ENCODE measurements at regions not wholly inside any gene's neighbourhood (a gene's known extent, or its start where the extent isn't known, plus 50 kb on each side); places are given as distances from the start of the nearest gene placed in this dataset.

- intact Hi-C loops (cut with DNase I): no loop called here
- Histone ChIP-seq H3K4me3 (no peak overlapping the region), H3K27me3 (no peaks in the 10 kb centered on the region), H3K36me3 (no peaks in the 10 kb centered on the region), H3K9me3 (no peaks in the 10 kb centered on the region), H3K4me1 (no peaks in the 10 kb centered on the region), H3K27ac (no peak overlapping the region)
- no peak for ATAC-seq
- TF ChIP-seq, protein P1, sequence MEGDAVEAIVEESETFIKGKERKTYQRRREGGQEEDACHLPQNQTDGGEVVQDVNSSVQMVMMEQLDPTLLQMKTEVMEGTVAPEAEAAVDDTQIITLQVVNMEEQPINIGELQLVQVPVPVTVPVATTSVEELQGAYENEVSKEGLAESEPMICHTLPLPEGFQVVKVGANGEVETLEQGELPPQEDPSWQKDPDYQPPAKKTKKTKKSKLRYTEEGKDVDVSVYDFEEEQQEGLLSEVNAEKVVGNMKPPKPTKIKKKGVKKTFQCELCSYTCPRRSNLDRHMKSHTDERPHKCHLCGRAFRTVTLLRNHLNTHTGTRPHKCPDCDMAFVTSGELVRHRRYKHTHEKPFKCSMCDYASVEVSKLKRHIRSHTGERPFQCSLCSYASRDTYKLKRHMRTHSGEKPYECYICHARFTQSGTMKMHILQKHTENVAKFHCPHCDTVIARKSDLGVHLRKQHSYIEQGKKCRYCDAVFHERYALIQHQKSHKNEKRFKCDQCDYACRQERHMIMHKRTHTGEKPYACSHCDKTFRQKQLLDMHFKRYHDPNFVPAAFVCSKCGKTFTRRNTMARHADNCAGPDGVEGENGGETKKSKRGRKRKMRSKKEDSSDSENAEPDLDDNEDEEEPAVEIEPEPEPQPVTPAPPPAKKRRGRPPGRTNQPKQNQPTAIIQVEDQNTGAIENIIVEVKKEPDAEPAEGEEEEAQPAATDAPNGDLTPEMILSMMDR (IDR thresholded peaks at IDR 0.05): no peak
- DNase-seq: no peak
These were observed 603.1 kb downstream of the ETNK1 start for GRCh38 chr12:23228101-23228500.

- no peak for DNase-seq
- H3K27me3 ChIP-seq: no peaks in the 10 kb centered on the region
- H3K9me3 ChIP-seq: no peaks in the 10 kb centered on the region
- no peak overlapping the region for H3K27ac ChIP-seq
- intact Hi-C loops (cut with DNase I): no loop called here
- no peaks in the 10 kb centered on the region for H3K4me1 ChIP-seq
- ATAC-seq: no peak
- H3K36me3 ChIP-seq: no peaks in the 10 kb centered on the region
- TF ChIP-seq, protein P1 (IDR thresholded peaks at IDR 0.05): no peak
- H3K4me3 ChIP-seq: no peak overlapping the region
These were observed 605.9 kb downstream of the ETNK1 start for GRCh38 chr12:23230899-23231298.

DNA sequence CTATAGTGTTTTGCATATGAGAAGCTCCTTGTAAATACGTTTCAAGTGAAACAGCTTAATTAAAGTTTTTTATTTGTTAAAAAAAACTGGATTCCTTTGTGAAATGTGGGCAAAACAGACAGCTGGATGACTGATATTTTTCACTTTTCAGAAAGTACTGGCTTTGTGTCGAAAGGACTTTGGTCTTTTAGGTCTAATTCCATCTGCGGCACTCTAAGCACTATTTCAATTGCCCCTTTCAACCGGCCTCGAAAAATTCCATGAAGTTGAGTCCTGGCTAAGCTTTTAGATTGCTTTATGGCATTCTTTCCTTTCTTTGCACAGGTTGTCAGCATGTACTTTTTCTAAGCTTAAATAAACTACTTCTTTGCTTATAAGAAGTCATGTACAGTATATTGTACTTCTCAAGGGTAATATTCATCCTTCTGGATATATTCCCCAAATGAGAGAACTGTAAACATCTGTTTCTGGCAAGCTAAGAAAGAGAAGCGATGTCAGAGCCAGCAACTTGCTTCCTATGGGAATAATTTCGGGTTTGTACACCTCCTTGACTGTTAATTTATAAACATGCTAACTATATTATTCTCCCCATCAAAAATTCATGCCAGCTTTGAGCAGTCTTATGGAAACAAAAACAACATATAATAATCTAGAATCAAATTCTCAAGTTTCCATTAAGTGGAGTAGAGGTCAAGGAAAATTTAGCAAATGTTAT is 611.3 kb downstream of the ETNK1 start:
- H3K4me3 ChIP-seq: no peak overlapping the region
- TF ChIP-seq, protein P1 (IDR thresholded peaks at IDR 0.05): no peak
- H3K4me1 ChIP-seq: no peaks in the 10 kb centered on the region
- ATAC-seq (no peak), DNase-seq (no peak)
- no peaks in the 10 kb centered on the region for H3K9me3 ChIP-seq
- intact Hi-C loops (cut with DNase I): no loop called here
- no peak overlapping the region for H3K27ac ChIP-seq
- no peaks in the 10 kb centered on the region for H3K27me3 ChIP-seq
- no peaks in the 10 kb centered on the region for H3K36me3 ChIP-seq

GRCh38 chr12:23236811-23237210 is 611.8 kb downstream of the ETNK1 start:
- no peaks in the 10 kb centered on the region for H3K4me1 ChIP-seq
- no peak overlapping the region for H3K4me3 ChIP-seq
- no peak for DNase-seq
- TF ChIP-seq, protein P1 (IDR thresholded peaks at IDR 0.05): no peak
- intact Hi-C loops (cut with DNase I): no loop called here
- no peak for ATAC-seq
- H3K27ac ChIP-seq: no peak overlapping the region
- H3K36me3 ChIP-seq: no peaks in the 10 kb centered on the region
- no peaks in the 10 kb centered on the region for H3K9me3 ChIP-seq
- no peaks in the 10 kb centered on the region for H3K27me3 ChIP-seq

GRCh38 chr12:23238190-23238589 is 613.2 kb downstream of the ETNK1 start:
- no peaks in the 10 kb centered on the region for H3K36me3 ChIP-seq
- no peaks in the 10 kb centered on the region for H3K27me3 ChIP-seq
- ATAC-seq (peak; percentile 58), DNase-seq (peak in 1 of 4 donors; percentile 3)
- H3K9me3 ChIP-seq: no peaks in the 10 kb centered on the region
- H3K4me3 ChIP-seq: no peak overlapping the region
- no peak overlapping the region for H3K27ac ChIP-seq
- TF ChIP-seq, protein P1 (IDR thresholded peaks at IDR 0.05): no peak
- intact Hi-C loops (cut with DNase I): no loop called here
- no peaks in the 10 kb centered on the region for H3K4me1 ChIP-seq

All from left lung (tissue), 4 donors.